ENCODE measurements at regions not wholly inside any gene's neighbourhood (a gene's known extent, or its start where the extent isn't known, plus 50 kb on each side); places are given as distances from the start of the nearest gene placed in this dataset.
"Not testable (repeated sequence)": the region's sequence is repeated elsewhere in the genome, so short reads cannot be mapped to it uniquely, and the experiment has no call there.

DNA sequence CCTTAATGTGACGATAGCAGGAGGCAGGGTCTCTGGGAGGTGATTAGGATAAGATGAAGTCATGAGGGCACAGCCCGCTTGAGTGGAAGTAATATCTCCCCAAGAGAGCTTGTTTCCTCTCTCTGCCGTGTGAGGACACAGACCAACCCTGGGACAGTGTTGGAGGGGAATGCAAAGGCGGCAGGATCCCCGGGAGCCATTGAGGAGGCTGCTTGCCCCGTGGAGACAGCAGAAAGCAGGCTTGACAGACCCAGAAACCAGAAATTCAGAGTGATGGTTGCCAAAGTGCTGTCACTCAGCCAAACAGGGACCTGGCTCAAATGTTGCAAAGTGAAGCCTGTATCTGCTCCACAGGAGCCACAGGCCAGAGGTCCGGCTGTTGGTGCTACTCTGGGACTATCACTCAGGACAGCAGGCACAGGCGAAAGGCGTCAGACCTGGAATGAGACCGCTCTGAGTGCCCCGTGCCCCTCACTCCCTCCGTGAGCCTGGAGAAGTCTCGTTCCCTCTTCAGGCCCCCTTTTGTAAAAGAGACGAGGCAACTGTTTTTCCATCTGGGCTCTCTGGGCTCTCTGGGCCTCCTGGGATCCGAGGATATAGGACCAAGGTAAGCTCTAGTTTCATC is 96.6 kb upstream of the VANGL1 start:
- H3K4me1 ChIP-seq (ENCODE audit: insufficient read depth) = no peaks in the 10 kb centered on the region
- no peak for DNase-seq (ENCODE audit: extremely low spot score)
- no peak overlapping the region for H3K27ac ChIP-seq (ENCODE audit: low read depth)
- H3K36me3 ChIP-seq (ENCODE audit: insufficient read depth) = no peaks in the 10 kb centered on the region
- no peak overlapping the region for H3K4me3 ChIP-seq (ENCODE audit: low read depth, low read length)
- 81% methylated on average over 15 of the region's 15 CpGs for WGBS

- no peak for DNase-seq (ENCODE audit: extremely low spot score)
- Histone ChIP-seq H3K4me1 (ENCODE audit: insufficient read depth) (no peaks in the 10 kb centered on the region), H3K4me3 (ENCODE audit: low read depth, low read length) (no peak overlapping the region), H3K36me3 (ENCODE audit: insufficient read depth) (no peaks in the 10 kb centered on the region), H3K27ac (ENCODE audit: low read depth) (no peak overlapping the region)
- WGBS = 85% methylated on average over 4 of the region's 4 CpGs
These were observed 97.6 kb upstream of the VANGL1 start for GRCh38 chr1:115544131-115544530.

DNA sequence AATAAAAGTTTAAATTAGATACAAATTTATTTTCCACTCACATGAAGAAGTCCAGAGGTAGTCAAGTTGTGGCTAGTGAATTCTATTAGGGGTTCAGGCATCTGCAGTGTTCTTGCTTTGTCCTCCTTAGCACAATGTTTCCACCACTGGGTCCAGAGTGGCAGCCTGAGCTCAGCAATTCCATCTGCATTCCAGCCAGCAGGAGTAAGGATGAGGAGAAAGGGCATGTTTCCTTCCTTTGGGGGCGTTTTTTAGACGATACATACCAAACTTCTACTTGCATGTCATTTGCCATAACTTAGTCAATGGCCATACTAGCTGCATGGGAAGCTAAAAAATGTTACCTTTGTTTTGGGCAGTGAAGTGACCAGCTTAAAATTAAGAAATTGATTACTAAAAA is 98.5 kb upstream of the VANGL1 start:
- H3K4me1 ChIP-seq (ENCODE audit: insufficient read depth) = no peaks in the 10 kb centered on the region
- no peaks in the 10 kb centered on the region for H3K36me3 ChIP-seq (ENCODE audit: insufficient read depth)
- DNase-seq (ENCODE audit: extremely low spot score) = no peak
- H3K27ac ChIP-seq (ENCODE audit: low read depth) = no peak overlapping the region
- WGBS = 93% methylated on average over 2 of the region's 2 CpGs
- no peak overlapping the region for H3K4me3 ChIP-seq (ENCODE audit: low read depth, low read length)

DNA sequence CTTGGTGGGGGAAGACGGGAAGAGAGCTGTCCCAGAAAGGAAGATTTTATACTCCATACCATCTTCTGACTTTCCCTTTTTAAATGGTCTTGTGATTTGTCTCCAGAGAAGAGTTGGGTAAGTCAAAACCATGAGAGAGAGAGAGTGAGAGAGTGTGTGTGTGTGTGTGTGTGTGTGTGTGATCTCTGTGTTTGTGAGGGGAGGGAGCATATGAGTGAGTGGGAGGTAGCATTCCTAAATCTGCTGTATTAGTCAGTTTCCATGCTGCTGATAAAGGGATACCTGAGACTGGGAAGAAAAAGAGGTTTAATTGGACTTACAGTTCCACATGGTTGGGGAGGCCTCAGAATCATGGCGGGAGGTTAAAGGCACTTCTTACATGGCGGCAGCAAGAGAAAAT is 102.0 kb upstream of the VANGL1 start:
- no peak for DNase-seq (ENCODE audit: extremely low spot score)
- Histone ChIP-seq H3K36me3 (ENCODE audit: insufficient read depth) (no peaks in the 10 kb centered on the region), H3K4me3 (ENCODE audit: low read depth, low read length) (no peak overlapping the region), H3K4me1 (ENCODE audit: insufficient read depth) (no peaks in the 10 kb centered on the region), H3K27ac (ENCODE audit: low read depth) (no peak overlapping the region)
- 82% methylated on average over 3 of the region's 3 CpGs for WGBS

DNA sequence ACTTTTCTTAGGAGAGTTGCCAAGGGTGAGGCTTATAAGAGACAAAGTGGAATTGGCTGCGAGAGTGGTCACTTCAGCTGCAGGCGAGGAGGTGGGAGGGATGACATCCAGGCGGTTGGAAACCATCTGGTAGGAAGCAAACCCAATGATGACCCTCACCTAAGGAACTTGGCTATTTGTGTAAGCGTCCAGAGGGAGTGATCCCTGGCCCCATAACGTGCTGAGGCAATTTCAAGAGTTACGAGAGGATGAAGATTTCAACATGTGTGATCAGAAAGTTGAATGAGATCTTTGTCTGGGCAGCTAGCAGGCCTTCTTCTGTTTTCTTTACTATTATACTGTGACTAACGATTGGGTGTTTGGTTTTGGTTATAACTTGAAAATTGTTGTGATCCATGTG is 102.7 kb upstream of the VANGL1 start:
- Histone ChIP-seq H3K4me3 (ENCODE audit: low read depth, low read length) (no peak overlapping the region), H3K4me1 (ENCODE audit: insufficient read depth) (no peaks in the 10 kb centered on the region), H3K27ac (ENCODE audit: low read depth) (no peak overlapping the region), H3K36me3 (ENCODE audit: insufficient read depth) (no peaks in the 10 kb centered on the region)
- WGBS = 73% methylated on average over 7 of the region's 7 CpGs
- DNase-seq (ENCODE audit: extremely low spot score) = no peak

DNA sequence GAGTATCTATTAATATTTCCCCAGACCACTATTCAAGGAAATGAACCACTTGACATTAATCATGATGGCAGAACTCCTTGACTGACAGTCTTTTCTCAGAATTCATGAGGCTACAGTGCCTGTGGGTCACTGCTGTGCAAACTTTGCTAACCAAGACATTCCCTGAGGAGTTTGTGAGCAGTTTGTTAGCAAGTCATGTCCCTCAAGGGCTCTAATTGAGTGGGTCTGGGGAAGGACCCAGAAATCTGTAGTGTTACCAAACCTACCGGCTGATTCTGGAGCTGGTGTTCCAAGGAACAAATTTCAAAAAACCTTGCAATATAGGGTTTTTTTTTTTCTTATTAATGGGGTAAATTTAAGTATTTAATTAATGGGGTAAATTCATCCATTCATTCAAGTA is 103.2 kb upstream of the VANGL1 start:
- no peaks in the 10 kb centered on the region for H3K36me3 ChIP-seq (ENCODE audit: insufficient read depth)
- 86% methylated on average over 1 of the region's 1 CpG for WGBS

GRCh38 chr1:115537415-115537814 is 104.4 kb upstream of the VANGL1 start:
- Histone ChIP-seq H3K36me3 (ENCODE audit: insufficient read depth) (no peaks in the 10 kb centered on the region), H3K4me1 (ENCODE audit: insufficient read depth) (no peaks in the 10 kb centered on the region), H3K4me3 (ENCODE audit: low read depth, low read length) (no peak overlapping the region), H3K27ac (ENCODE audit: low read depth) (no peak overlapping the region)
- no peak for DNase-seq (ENCODE audit: extremely low spot score)

More for the DNA sequence above, 103.2 kb upstream of the VANGL1 start:
- Histone ChIP-seq H3K4me1 (ENCODE audit: insufficient read depth) (no peaks in the 10 kb centered on the region), H3K4me3 (ENCODE audit: low read depth, low read length) (no peak overlapping the region), H3K27ac (ENCODE audit: low read depth) (no peak overlapping the region)
- no peak for DNase-seq (ENCODE audit: extremely low spot score)

DNA sequence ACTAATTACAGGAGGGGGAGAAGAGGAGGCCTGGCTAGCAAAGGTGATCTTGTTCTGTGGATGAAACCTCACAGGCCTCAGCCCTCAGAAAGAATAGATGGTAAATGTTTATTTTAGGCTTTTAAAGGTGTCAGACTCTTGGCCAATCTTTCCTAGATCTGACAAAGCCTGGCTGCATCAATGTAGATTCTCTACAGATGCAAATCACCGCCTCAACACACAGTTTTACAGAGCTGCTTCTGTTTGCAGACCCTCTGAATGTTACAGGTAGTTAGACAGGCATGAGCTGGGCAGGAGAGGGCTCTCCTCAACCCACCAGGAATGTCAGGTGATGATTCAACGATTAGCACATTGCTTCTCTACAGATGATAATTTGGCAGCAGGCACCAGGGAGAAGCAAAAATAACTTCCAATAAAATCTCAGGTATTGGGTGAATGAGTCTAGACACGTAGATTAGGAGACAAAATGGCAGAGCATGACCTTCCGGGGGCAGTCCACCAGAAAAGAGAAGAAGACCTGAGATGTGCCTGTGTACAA is 105.4 kb upstream of the VANGL1 start:
- WGBS = 89% methylated on average over 4 of the region's 4 CpGs
- DNase-seq (ENCODE audit: extremely low spot score) = no peak

GRCh38 chr1:115534106-115534505 is 107.7 kb upstream of the VANGL1 start:
- no peak for DNase-seq (ENCODE audit: extremely low spot score)
- Histone ChIP-seq H3K27ac (ENCODE audit: low read depth) (no peak overlapping the region), H3K4me3 (ENCODE audit: low read depth, low read length) (no peak overlapping the region), H3K4me1 (ENCODE audit: insufficient read depth) (no peaks in the 10 kb centered on the region), H3K36me3 (ENCODE audit: insufficient read depth) (no peaks in the 10 kb centered on the region)
- WGBS = 98% methylated on average over 1 of the region's 1 CpG

More for the DNA sequence above, 105.4 kb upstream of the VANGL1 start:
- no peaks in the 10 kb centered on the region for H3K36me3 ChIP-seq (ENCODE audit: insufficient read depth)
- no peaks in the 10 kb centered on the region for H3K4me1 ChIP-seq (ENCODE audit: insufficient read depth)
- no peak overlapping the region for H3K4me3 ChIP-seq (ENCODE audit: low read depth, low read length)
- H3K27ac ChIP-seq (ENCODE audit: low read depth) = no peak overlapping the region

GRCh38 chr1:115531631-115532264 is 110.0 kb upstream of the VANGL1 start:
- H3K27ac ChIP-seq (ENCODE audit: low read depth) = no peak overlapping the region
- H3K4me3 ChIP-seq (ENCODE audit: low read depth, low read length) = no peak overlapping the region
- H3K36me3 ChIP-seq (ENCODE audit: insufficient read depth) = no peaks in the 10 kb centered on the region
- 29% methylated on average over 6 of the region's 6 CpGs for WGBS
- no peak for DNase-seq (ENCODE audit: extremely low spot score)
- no peaks in the 10 kb centered on the region for H3K4me1 ChIP-seq (ENCODE audit: insufficient read depth)

DNA sequence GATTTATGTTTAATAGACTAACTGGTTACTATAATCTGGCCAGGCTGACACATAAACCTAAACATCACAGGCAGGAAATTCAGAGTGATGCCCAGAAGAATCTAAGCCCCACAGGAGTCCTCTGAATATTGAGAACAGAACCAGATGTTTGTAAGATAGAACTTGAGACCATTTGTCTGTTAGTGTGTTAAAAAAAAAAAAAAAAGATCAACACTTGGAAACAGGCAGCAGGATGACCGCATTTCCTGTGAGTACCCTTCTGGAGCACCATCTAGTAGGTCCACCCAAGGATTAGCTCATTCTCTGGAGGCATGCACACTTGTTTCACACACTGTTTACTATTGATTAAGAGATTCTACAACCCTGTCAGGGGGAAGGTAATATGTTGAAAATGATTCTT is 111.4 kb upstream of the VANGL1 start:
- Histone ChIP-seq H3K4me1 (ENCODE audit: insufficient read depth) (no peaks in the 10 kb centered on the region), H3K27ac (ENCODE audit: low read depth) (no peak overlapping the region), H3K4me3 (ENCODE audit: low read depth, low read length) (no peak overlapping the region), H3K36me3 (ENCODE audit: insufficient read depth) (no peaks in the 10 kb centered on the region)
- WGBS = 62% methylated on average over 1 of the region's 1 CpG
- no peak for DNase-seq (ENCODE audit: extremely low spot score)

- H3K4me3 ChIP-seq (ENCODE audit: low read depth, low read length) = no peak overlapping the region
- WGBS = 92% methylated on average over 2 of the region's 2 CpGs
- no peaks in the 10 kb centered on the region for H3K36me3 ChIP-seq (ENCODE audit: insufficient read depth)
- no peak overlapping the region for H3K27ac ChIP-seq (ENCODE audit: low read depth)
- H3K4me1 ChIP-seq (ENCODE audit: insufficient read depth) = no peaks in the 10 kb centered on the region
- no peak for DNase-seq (ENCODE audit: extremely low spot score)
These were observed 112.4 kb upstream of the VANGL1 start for GRCh38 chr1:115529216-115529897.

GRCh38 chr1:115528336-115528735 is 113.4 kb upstream of the VANGL1 start:
- DNase-seq (ENCODE audit: extremely low spot score); H3K4me3 ChIP-seq (ENCODE audit: low read depth, low read length); H3K36me3 ChIP-seq (ENCODE audit: insufficient read depth); H3K27ac ChIP-seq (ENCODE audit: low read depth); H3K4me1 ChIP-seq (ENCODE audit: insufficient read depth): not testable (repeated sequence)
- 66% methylated on average over 3 of the region's 3 CpGs for WGBS

DNA sequence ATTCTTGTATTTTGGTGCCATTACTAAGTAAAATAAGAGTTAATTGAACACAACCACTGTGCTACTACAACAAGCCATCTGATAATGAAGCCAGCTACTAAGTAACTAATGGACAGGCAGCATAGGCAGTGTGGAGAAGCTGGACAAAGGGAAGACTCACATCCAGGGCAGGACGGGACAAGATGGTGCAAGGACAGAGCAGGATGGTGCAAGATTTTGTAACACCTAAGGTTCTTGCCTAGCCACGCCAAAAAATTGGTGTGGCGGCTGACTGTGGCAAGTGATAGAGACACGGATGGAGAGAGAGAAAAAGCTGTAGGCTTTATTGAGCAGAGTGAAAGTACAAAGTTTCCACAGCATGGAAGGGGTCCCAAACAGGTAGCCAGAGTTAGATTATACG is 114.0 kb upstream of the VANGL1 start:
- Histone ChIP-seq H3K27ac (ENCODE audit: low read depth) (no peak overlapping the region), H3K4me1 (ENCODE audit: insufficient read depth) (no peaks in the 10 kb centered on the region), H3K36me3 (ENCODE audit: insufficient read depth) (no peaks in the 10 kb centered on the region), H3K4me3 (ENCODE audit: low read depth, low read length) (no peak overlapping the region)
- WGBS = 79% methylated on average over 5 of the region's 5 CpGs
- DNase-seq (ENCODE audit: extremely low spot score) = no peak
